Spleen (tissue), 11 donors: ENCODE measurements at regions not wholly inside any gene's neighbourhood (a gene's known extent, or its start where the extent isn't known, plus 50 kb on each side); places are given as distances from the start of the nearest gene placed in this dataset.
A peak's percentile ranks its signal among the peaks of the same experiment; 100 is the strongest.

Experiments used
- DNase-seq: peaks from one replicate; pipeline ENCODE4 v3.0.0-alpha.2; 2020
- H3K27ac ChIP-seq, 8 donors: fragments of 200-600 bp; sonication (generic) in 7 of 8; 1 replicate in 4 of 8; 2 replicates in 4 of 8; pipeline versions ENCODE4 v1.5.0 to v1.8.0; 2016 to 2021; ENCODE audit warnings: inconsistent platforms in 4 of 8, mild to moderate bottlenecking in 4 of 8, moderate library complexity in 1 of 8
- H3K27me3 ChIP-seq, 7 donors: fragments of 200-600 bp; sonication (generic) in 6 of 7; replicated peaks in 1 of 7; 1 replicate in 4 of 7; 2 replicates in 3 of 7; pipeline versions ENCODE4 v1.5.0 to v1.8.0; 2016 to 2021; ENCODE audit warnings: inconsistent platforms in 3 of 7, mild to moderate bottlenecking in 1 of 7
- H3K36me3 ChIP-seq, 6 donors: fragments of 200-600 bp; sonication (generic) in 5 of 6; 1 replicate in 4 of 6; 2 replicates in 2 of 6; pipeline versions ENCODE4 v1.5.0 to v1.8.0; 2016 to 2021; ENCODE audit warnings: inconsistent platforms in 2 of 6
- H3K4me1 ChIP-seq, 6 donors: fragments of 200-600 bp; sonication (generic) in 5 of 6; 1 replicate in 3 of 6; 2 replicates in 3 of 6; pipeline versions ENCODE4 v1.5.0 to v1.8.0; 2016 to 2021; ENCODE audit warnings: inconsistent platforms in 3 of 6
- H3K4me3 ChIP-seq, 8 donors: fragments of 200-600 bp; sonication (generic) in 7 of 8; 1 replicate in 4 of 8; 2 replicates in 4 of 8; pipeline versions ENCODE4 v1.5.0 to v1.8.0; 2016 to 2021; ENCODE audit warnings: inconsistent platforms in 4 of 8, mild to moderate bottlenecking in 4 of 8, moderate library complexity in 2 of 8
- H3K9me3 ChIP-seq, 8 donors: fragments of 200-600 bp; sonication (generic) in 7 of 8; 1 replicate in 4 of 8; 2 replicates in 4 of 8; pipeline versions ENCODE4 v1.5.0 to v1.8.0; 2016 to 2021; ENCODE audit warnings: inconsistent platforms in 4 of 8
- CTCF ChIP-seq, 11 experiments: fragments of 200-600 bp in 7 of 11; fragments of 450-650 bp in 4 of 11; sonication (generic) in 4 of 11; IDR thresholded peaks in 8 of 11; conservative IDR thresholded peaks in 3 of 11; 1 replicate in 7 of 11; 2 replicates in 4 of 11; pipeline versions ENCODE4 v1.4.0 to v1.8.0; 2016 to 2021; ENCODE audit warnings: antibody characterized with exemption in 11 of 11, inconsistent platforms in 4 of 11, mild to moderate bottlenecking in 1 of 11
- POLR2A ChIP-seq, 3 donors: fragments of 450-650 bp; IDR thresholded peaks; one replicate each; pipeline ENCODE4 v1.5.1; 2017; ENCODE audit warnings: antibody characterized with exemption in 3 of 3, mild to moderate bottlenecking in 1 of 3
- POLR2AphosphoS5 ChIP-seq, 3 donors: sonication (generic); formaldehyde crosslinking; IDR thresholded peaks; one replicate each; pipeline ENCODE4 v1.5.1; 2017; ENCODE audit warnings: antibody characterized with exemption in 3 of 3
- WGBS, 5 donors: extraction: QIAGEN DNeasy Blood & Tissue Kit in 3 of 5; methylation state at CpG; one replicate each; pipeline versions ENCODE4 v1.1.5 to v1.1.7; 2013 to 2018; 5-methylcytosine and 5-hydroxymethylcytosine counted together
- intact Hi-C: fragments of 100-400 bp; cut with DNase I; formaldehyde crosslinking; loops from one replicate; pipeline ENCODE4 v1.15.0; 2023; ENCODE audit warnings: low total_unique reads
- donor health status: healthy with polysubstance abuse.
- donor health status: DM: no; HTN: no; CAD: no; lungs with moderate emphysema.
- donor health status: DM: no; HTN: no; CAD: no.
- donor health status: Bipolar disorder and iron deficiency.
- donor health status: healthy.
- donor health status: DM: no; HTN: no; CAD: no.
- donor health status: DM: yes; HTN: yes; CAD: no.

DNA sequence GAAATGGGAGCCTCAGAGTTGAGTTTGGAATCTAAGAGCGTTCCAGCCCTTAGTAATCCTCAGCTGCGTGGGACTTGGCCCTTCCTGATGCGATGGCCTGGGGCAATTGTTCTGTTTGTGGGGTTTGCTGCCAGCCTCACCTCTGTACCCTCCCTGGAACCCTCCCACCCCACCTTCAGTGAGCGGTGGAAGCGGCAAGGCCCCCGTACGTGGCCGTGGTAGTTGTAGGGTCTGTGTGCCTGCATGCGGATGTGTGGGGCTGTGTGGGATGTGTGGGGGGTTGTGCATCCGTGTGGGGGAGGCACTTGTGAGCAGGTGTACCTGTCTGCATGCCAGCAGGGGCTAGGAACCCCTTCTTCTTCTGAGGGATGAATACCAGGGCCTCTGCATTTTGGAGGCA lies 65.4 kb upstream of the ADRA2C start:
- H3K27me3 ChIP-seq, result peaks cover 0 to 80% (median 20%) of the 10 kb centered on the region in 7 donors
- 79 to 90% (median 86%) methylated on average over 10 of the region's 10 CpGs for WGBS, 5 donors
- peaks cover 0 to 23% (median 20%) of the 10 kb centered on the region in 8 donors for H3K9me3 ChIP-seq
- TF ChIP-seq CTCF (IDR thresholded peaks at IDR 0.05 in 8 of 11, conservative IDR thresholded peaks at IDR 0.05 in 3 of 11), result no peak
- no peak for TF ChIP-seq POLR2AphosphoS5 (IDR thresholded peaks at IDR 0.05)
- no peak for TF ChIP-seq POLR2A (IDR thresholded peaks at IDR 0.05)
- intact Hi-C loops, result no loop called here
- H3K4me1 ChIP-seq, result no peaks in the 10 kb centered on the region
- no peaks in the 10 kb centered on the region for H3K36me3 ChIP-seq
- peak; percentile 58 for DNase-seq
- no peak overlapping the region for H3K4me3 ChIP-seq
- no peak overlapping the region for H3K27ac ChIP-seq

GRCh38 chr4:3700223-3700622 lies 66.0 kb upstream of the ADRA2C start:
- Histone ChIP-seq H3K36me3 (no peaks in the 10 kb centered on the region), H3K9me3 (peaks cover 0 to 23% (median 20%) of the 10 kb centered on the region in 8 donors), H3K4me3 (no peak overlapping the region), H3K27ac (no peak overlapping the region), H3K27me3 (peaks cover 0 to 75% (median 20%) of the 10 kb centered on the region in 7 donors), H3K4me1 (no peaks in the 10 kb centered on the region)
- intact Hi-C loops, result no loop called here
- DNase-seq, result peak; percentile 46
- TF ChIP-seq CTCF (IDR thresholded peaks at IDR 0.05 in 8 of 11, conservative IDR thresholded peaks at IDR 0.05 in 3 of 11) (no peak), POLR2AphosphoS5 (IDR thresholded peaks at IDR 0.05) (no peak), POLR2A (IDR thresholded peaks at IDR 0.05) (no peak)
- WGBS, 5 donors, result 58 to 80% (median 74%) methylated on average over 6 of the region's 6 CpGs

GRCh38 chr4:3699678-3700077 lies 66.5 kb upstream of the ADRA2C start:
- no peak overlapping the region for H3K4me3 ChIP-seq
- H3K36me3 ChIP-seq, result no peaks in the 10 kb centered on the region
- TF ChIP-seq POLR2A (IDR thresholded peaks at IDR 0.05) (no peak), POLR2AphosphoS5 (IDR thresholded peaks at IDR 0.05) (no peak), CTCF (IDR thresholded peaks at IDR 0.05 in 8 of 11, conservative IDR thresholded peaks at IDR 0.05 in 3 of 11) (no peak)
- peaks cover 0 to 23% (median 20%) of the 10 kb centered on the region in 8 donors for H3K9me3 ChIP-seq
- peaks cover 0 to 70% (median 20%) of the 10 kb centered on the region in 7 donors for H3K27me3 ChIP-seq
- peak; percentile 63 for DNase-seq
- intact Hi-C loops, result no loop called here
- H3K4me1 ChIP-seq, result no peaks in the 10 kb centered on the region
- WGBS, 5 donors, result 61 to 74% (median 68%) methylated on average over 13 of the region's 13 CpGs
- H3K27ac ChIP-seq, result no peak overlapping the region

DNA sequence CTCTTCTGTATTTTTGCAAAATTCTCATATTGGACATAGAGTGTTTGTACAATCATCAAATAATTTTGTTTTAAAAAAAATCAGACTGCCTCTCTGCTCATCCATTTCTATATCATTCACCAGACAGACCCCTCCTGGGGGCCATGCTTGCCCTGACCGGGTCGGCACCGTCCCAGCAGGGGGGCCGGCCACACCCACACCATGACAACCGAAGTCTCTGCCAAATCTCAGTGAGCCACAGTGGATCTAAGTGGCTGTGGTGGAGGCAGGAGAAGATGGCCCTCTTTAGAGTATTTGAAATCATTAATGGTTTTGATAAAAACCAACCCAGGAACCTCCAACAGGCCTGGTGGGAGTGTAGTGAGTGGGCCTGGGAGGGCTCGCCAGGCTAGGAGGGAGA lies 66.9 kb upstream of the ADRA2C start:
- intact Hi-C loops, result no loop called here
- TF ChIP-seq POLR2AphosphoS5 (IDR thresholded peaks at IDR 0.05) (no peak), CTCF (IDR thresholded peaks at IDR 0.05 in 8 of 11, conservative IDR thresholded peaks at IDR 0.05 in 3 of 11) (no peak), POLR2A (IDR thresholded peaks at IDR 0.05) (no peak)
- H3K27me3 ChIP-seq, result peaks cover 0 to 66% (median 20%) of the 10 kb centered on the region in 7 donors
- H3K27ac ChIP-seq, result no peak overlapping the region
- no peaks in the 10 kb centered on the region for H3K4me1 ChIP-seq
- DNase-seq, result peak; percentile 24
- WGBS, 5 donors, result 75 to 82% (median 76%) methylated on average over 6 of the region's 6 CpGs
- H3K9me3 ChIP-seq, result peaks cover 0 to 23% (median 20%) of the 10 kb centered on the region in 8 donors
- no peaks in the 10 kb centered on the region for H3K36me3 ChIP-seq
- H3K4me3 ChIP-seq, result no peak overlapping the region
